Testis (tissue), 2 donors: ENCODE measurements at regions not wholly inside any gene's neighbourhood (a gene's known extent, or its start where the extent isn't known, plus 50 kb on each side); places are given as distances from the start of the nearest gene placed in this dataset.

ENCODE experiments used
- CTCF ChIP-seq, 3 experiments: fragments of 450-650 bp in 2 of 3; fragments of 200-600 bp in 1 of 3; sonication (generic) in 1 of 3; IDR thresholded peaks; one replicate each; pipeline ENCODE4 v1.5.1; 2016 to 2019; ENCODE audit warnings: antibody characterized with exemption in 3 of 3, mild to moderate bottlenecking in 2 of 3, moderate library complexity in 1 of 3
- POLR2A ChIP-seq: fragments of 450-650 bp; IDR thresholded peaks from one replicate; pipeline ENCODE4 v1.6.1; 2017; ENCODE audit warnings: antibody characterized with exemption, mild to moderate bottlenecking, moderate library complexity

- TF ChIP-seq CTCF (IDR thresholded peaks at IDR 0.05), result no peak
- no peak for TF ChIP-seq POLR2A
These were observed 79.6 kb upstream of the LCLAT1 start for GRCh38 chr2:30367232-30368070.
